ENCODE measurements at regions not wholly inside any gene's neighbourhood (a gene's known extent, or its start where the extent isn't known, plus 50 kb on each side); places are given as distances from the start of the nearest gene placed in this dataset.

DNA sequence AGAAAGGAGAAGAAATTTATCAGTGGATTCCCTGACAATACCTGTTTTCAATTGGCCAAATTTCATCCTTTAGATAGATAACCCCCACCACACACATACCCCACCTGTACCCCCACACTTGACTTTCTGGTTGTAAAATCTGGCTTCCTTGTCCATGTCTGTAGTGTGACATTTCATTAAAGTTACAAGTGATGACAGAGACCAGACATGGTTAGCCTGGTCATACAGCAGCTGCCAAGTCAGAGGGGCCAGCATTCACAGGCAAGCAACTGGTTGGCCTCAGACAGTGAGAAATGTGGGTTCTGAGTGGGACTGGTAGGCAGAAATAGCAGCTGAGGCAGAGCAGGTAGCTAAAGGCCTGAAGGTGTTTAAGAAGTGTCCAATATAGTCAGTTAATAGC lies 238.6 kb upstream of the SOX14 start:
- no peak for TF ChIP-seq POLR2A (IDR thresholded peaks at IDR 0.05; ENCODE audit: low read length)
- TF ChIP-seq GATA1 (IDR thresholded peaks at IDR 0.05; ENCODE audit: low read depth, low read length) = no peak
